ENCODE measurements at regions not wholly inside any gene's neighbourhood (a gene's known extent, or its start where the extent isn't known, plus 50 kb on each side); places are given as distances from the start of the nearest gene placed in this dataset.

GRCh38 chr4:52192001-52192400, 140.9 kb downstream of the SPATA18 start:
- no peak overlapping the region for H3K14ac ChIP-seq (ENCODE audit: insufficient read length)
- FAIRE-seq, result no peak
- H2BK12ac ChIP-seq (ENCODE audit: low read depth, low read length), result no peak overlapping the region
- H3K4ac ChIP-seq (replicated peaks; ENCODE audit: insufficient read length, low read depth, low read length), result no peak overlapping the region
- no peak overlapping the region for H4K91ac ChIP-seq (replicated peaks; ENCODE audit: insufficient read length, low read length)
- no peaks in the 10 kb centered on the region for H3K36me3 ChIP-seq (ENCODE audit: control insufficient read depth in 2 of 4, insufficient read depth in 4 of 4, low read length in 3 of 4)
- H2BK120ac ChIP-seq (replicated peaks; ENCODE audit: low read depth, low read length), result no peak overlapping the region
- TF ChIP-seq SUZ12 (IDR thresholded peaks at IDR 0.05; ENCODE audit: low read length) (no peak), NANOG (IDR thresholded peaks at IDR 0.05; ENCODE audit: insufficient read depth, low read depth, low read length, poor library complexity, severe bottlenecking) (no peak), HDAC6 (IDR thresholded peaks at IDR 0.05; ENCODE audit: low read depth, low read length) (no peak), HDAC2 (IDR thresholded peaks at IDR 0.05; ENCODE audit: borderline replicate concordance in 1 of 2, low read depth in 2 of 2, low read length in 2 of 2) (no peak), POU5F1 (IDR thresholded peaks at IDR 0.05; ENCODE audit: low read depth, low read length) (no peak), CBX5 (IDR thresholded peaks at IDR 0.05; ENCODE audit: low read depth, low read length) (no peak), CREB1 (IDR thresholded peaks at IDR 0.05) (no peak), YY1 (IDR thresholded peaks at IDR 0.05; ENCODE audit: low read depth, low read length) (no peak), SP4 (IDR thresholded peaks at IDR 0.05; ENCODE audit: low read length) (no peak)
- H3K27me3 ChIP-seq (replicated peaks in 1 of 4; ENCODE audit: control insufficient read depth in 3 of 4, extremely low read depth in 1 of 4, insufficient read depth in 3 of 4, low read length in 3 of 4), result no peaks in the 10 kb centered on the region
- no peak overlapping the region for H3K9ac ChIP-seq (replicated peaks in 1 of 4; ENCODE audit: extremely low read depth in 1 of 4, low read depth in 3 of 4, low read length in 3 of 4)
- no peak overlapping the region for H3K4me2 ChIP-seq (ENCODE audit: insufficient read depth in 1 of 2, low read depth in 2 of 2, low read length in 2 of 2)
- H3K23me2 ChIP-seq (ENCODE audit: low read depth, low read length), result no peaks in the 10 kb centered on the region
- H3K4me1 ChIP-seq (replicated peaks in 1 of 4; ENCODE audit: control insufficient read depth in 3 of 4, insufficient read depth in 4 of 4, low read length in 3 of 4), result no peaks in the 10 kb centered on the region
- no peak overlapping the region for H2BK5ac ChIP-seq (ENCODE audit: low read depth, low read length)
- ChIA-PET POLR2A (ENCODE audit: partially characterized antibody) (no interaction called here), CTCF (ENCODE audit: partially characterized antibody) (no interaction called here)
- H3K4me3 ChIP-seq (ENCODE audit: extremely low read depth in 1 of 4, insufficient read depth in 2 of 4, low read depth in 3 of 4, low read length in 4 of 4), result no peak overlapping the region
- H4K20me1 ChIP-seq (replicated peaks in 1 of 2; ENCODE audit: control insufficient read depth in 1 of 2, insufficient read depth in 2 of 2, low read length in 2 of 2), result no peaks in the 10 kb centered on the region
- H2BK20ac ChIP-seq (ENCODE audit: low read length), result no peak overlapping the region
- H3K56ac ChIP-seq (replicated peaks; ENCODE audit: insufficient read length, low read depth, low read length), result no peak overlapping the region
- no peaks in the 10 kb centered on the region for H3K9me3 ChIP-seq (ENCODE audit: insufficient read depth in 2 of 2, low read depth in 1 of 2, low read length in 1 of 2)
- DNase-seq (ENCODE audit: low read depth in 1 of 2, low spot score in 2 of 2), result no peak
- no peak overlapping the region for H3K18ac ChIP-seq (ENCODE audit: extremely low read depth, low read length)
- no peak overlapping the region for H4K5ac ChIP-seq (ENCODE audit: insufficient read length, low read depth, low read length)
- no peak overlapping the region for H2BK15ac ChIP-seq (ENCODE audit: low read length)
- 97% methylated on average over 2 of the region's 2 CpGs; no CpG with 5 or more reads in 1 of the 2 experiments for WGBS, 2 experiments (ENCODE audit: extremely low coverage in 1 of 2, insufficient coverage in 1 of 2, insufficient read length in 1 of 2, insufficient replicate concordance in 2 of 2, low coverage in 1 of 2, low lambda C conversion rate in 2 of 2, missing lambda C conversion rate in 1 of 2)
- no peaks in the 10 kb centered on the region for H3K79me1 ChIP-seq (ENCODE audit: low read depth, low read length)
- H2AFZ ChIP-seq (ENCODE audit: low read length), result no peak overlapping the region
- H3K27ac ChIP-seq (ENCODE audit: low read depth, low read length), result no peak overlapping the region
- no peak overlapping the region for H4K8ac ChIP-seq (ENCODE audit: extremely low read depth, insufficient read depth, low read length)
- no peaks in the 10 kb centered on the region for H3K79me2 ChIP-seq (ENCODE audit: control insufficient read depth in 1 of 2, insufficient read depth in 2 of 2, low read length in 2 of 2)
- no peak overlapping the region for H2AK5ac ChIP-seq (ENCODE audit: low read depth, low read length)
- no peak overlapping the region for H3K23ac ChIP-seq (ENCODE audit: insufficient read length)

Data from H1 (cell line).